B cell (primary cell): ENCODE measurements at regions not wholly inside any gene's neighbourhood (a gene's known extent, or its start where the extent isn't known, plus 50 kb on each side); places are given as distances from the start of the nearest gene placed in this dataset.

Experiments used
- ATAC-seq: fragments of 200-7000 bp; cut with Tn5 transposase; one replicate; pipeline ENCODE4 v1.10.0; 2021; ENCODE audit warnings: low read depth, mild to moderate bottlenecking, moderate number of reproducible peaks, moderate library complexity
- CTCF ChIA-PET: fragments of 350-600 bp; sonication (Branson Sonifier 250); formaldehyde crosslinking; loops from one replicate; lab custom pipeline; 2021; ENCODE audit warnings: antibody characterized with exemption, inconsistent platforms; lab: Charles Lee
- POLR2A ChIA-PET: fragments of 350-600 bp; sonication (Branson Sonifier 250); formaldehyde crosslinking; loops from one replicate; lab custom pipeline; 2021; ENCODE audit warnings: antibody characterized with exemption; lab: Charles Lee
- DNase-seq: peaks from one replicate; pipeline ENCODE4 v3.0.0; 2013
- H2AFZ ChIP-seq: 2 replicates; pipeline ENCODE4 v1.6.1; 2012; ENCODE audit warnings: mild to moderate bottlenecking, low read depth, low read length; ENCODE audit not compliant: insufficient read depth, poor library complexity, severe bottlenecking
- H3K27ac ChIP-seq, 2 donors: 1 replicate in 1 of 2; 2 replicates in 1 of 2; pipeline ENCODE4 v1.5.1; 2012 to 2013; ENCODE audit warnings: low read length in 2 of 2, mild to moderate bottlenecking in 2 of 2, moderate library complexity in 1 of 2
- H3K27me3 ChIP-seq, 4 experiments: fragments of 200-600 bp in 1 of 4; sonication (generic) in 1 of 4; replicated peaks in 1 of 4; 1 replicate in 2 of 4; 2 replicates in 2 of 4; pipeline versions ENCODE4 v1.6.1 to v1.7.0; 2013 to 2016; ENCODE audit warnings: low read length in 3 of 4, mild to moderate bottlenecking in 2 of 4, mixed read lengths in 1 of 4, moderate library complexity in 1 of 4; ENCODE audit not compliant: insufficient read depth in 4 of 4, control insufficient read depth in 3 of 4; ENCODE audit errors: control extremely low read depth in 1 of 4
- H3K36me3 ChIP-seq, 2 experiments: replicated peaks in 1 of 2; 1 replicate in 1 of 2; 2 replicates in 1 of 2; pipeline versions ENCODE4 v1.6.1 to v1.7.1; 2013; ENCODE audit warnings: low read length in 1 of 2; ENCODE audit not compliant: insufficient read depth in 2 of 2, control insufficient read depth in 1 of 2; ENCODE audit errors: control extremely low read depth in 1 of 2, extremely low read depth in 1 of 2
- H3K4me1 ChIP-seq, 2 donors: fragments of 200-600 bp in 1 of 2; sonication (generic) in 1 of 2; 1 replicate in 1 of 2; 2 replicates in 1 of 2; pipeline versions ENCODE4 v1.5.1 to v1.6.1; 2013 to 2017; ENCODE audit warnings: low read length in 2 of 2; ENCODE audit not compliant: control insufficient read depth in 2 of 2, insufficient read depth in 2 of 2
- H3K4me2 ChIP-seq: replicated peaks from 2 replicates; pipeline ENCODE3; 2012; ENCODE audit warnings: mild to moderate bottlenecking, low read depth, low read length; ENCODE audit not compliant: poor library complexity, severe bottlenecking
- H3K4me3 ChIP-seq, 5 experiments: fragments of 200-600 bp in 1 of 5; sonication (generic) in 1 of 5; 1 replicate in 3 of 5; 2 replicates in 2 of 5; pipeline versions ENCODE4 v1.5.1 to v1.7.0; 2011 to 2016; ENCODE audit warnings: low read length in 4 of 5, mild to moderate bottlenecking in 4 of 5, low read depth in 2 of 5, control low read depth in 1 of 5, moderate library complexity in 1 of 5; ENCODE audit not compliant: insufficient read depth in 1 of 5; ENCODE audit errors: control extremely low read depth in 1 of 5, extremely low read depth in 1 of 5
- H3K79me2 ChIP-seq: fragments of 200-600 bp; sonication (generic); one replicate; pipeline ENCODE4 v1.6.0; 2016; ENCODE audit warnings: low read length; ENCODE audit not compliant: control insufficient read depth, insufficient read depth
- H3K9ac ChIP-seq: fragments of 200-600 bp; sonication (generic); 2 replicates; pipeline ENCODE4 v1.6.1; 2017; ENCODE audit warnings: mild to moderate bottlenecking, low read length, moderate library complexity
- H3K9me3 ChIP-seq, 3 donors: one replicate each; pipeline versions ENCODE4 v1.6.1 to v1.7.1; 2013; ENCODE audit warnings: low read length in 2 of 3; ENCODE audit not compliant: control insufficient read depth in 2 of 3, insufficient read depth in 1 of 3; ENCODE audit errors: control extremely low read depth in 1 of 3
- H4K20me1 ChIP-seq: 2 replicates; pipeline ENCODE4 v1.6.0; 2012; ENCODE audit warnings: mild to moderate bottlenecking, low read length; ENCODE audit not compliant: insufficient read depth, control insufficient read depth, poor library complexity, severe bottlenecking
- H3K27ac Mint-ChIP-seq: one replicate; pipeline ENCODE4 v1.8.0; 2021; ENCODE audit warnings: mixed read lengths
- H3K27me3 Mint-ChIP-seq: one replicate; pipeline ENCODE4 v1.8.0; 2021; ENCODE audit warnings: mixed read lengths
- H3K4me1 Mint-ChIP-seq: one replicate; pipeline ENCODE4 v1.8.0; 2021; ENCODE audit warnings: mixed read lengths
- H3K4me3 Mint-ChIP-seq: one replicate; pipeline ENCODE4 v1.8.0; 2021; ENCODE audit warnings: mixed read lengths
- H3K9me3 Mint-ChIP-seq: one replicate; pipeline ENCODE4 v1.8.0; 2022; ENCODE audit warnings: mixed read lengths; ENCODE audit not compliant: insufficient read depth
- EZH2 ChIP-seq: IDR thresholded peaks from 2 replicates; pipeline ENCODE4 v1.6.1; 2012; ENCODE audit warnings: borderline replicate concordance, low read depth, mild to moderate bottlenecking, moderate library complexity, low read length; ENCODE audit not compliant: insufficient read depth, poor library complexity, severe bottlenecking
- WGBS: methylation state at CpG from one replicate; pipeline ENCODE4 v1.1.5; 2013; ENCODE audit warnings: missing lambda C conversion rate; ENCODE audit not compliant: insufficient coverage; 5-methylcytosine and 5-hydroxymethylcytosine counted together
- intact Hi-C: fragments of 100-400 bp; cut with micrococcal nuclease; formaldehyde crosslinking; loops from one replicate; pipeline ENCODE4 v1.10.0; 2022
- TF ChIP-seq, protein P1 (sequence below): fragments of 200-600 bp; IDR thresholded peaks from one replicate; pipeline ENCODE4 v1.8.0; 2022; ENCODE audit warnings: antibody characterized with exemption, mild to moderate bottlenecking

DNA sequence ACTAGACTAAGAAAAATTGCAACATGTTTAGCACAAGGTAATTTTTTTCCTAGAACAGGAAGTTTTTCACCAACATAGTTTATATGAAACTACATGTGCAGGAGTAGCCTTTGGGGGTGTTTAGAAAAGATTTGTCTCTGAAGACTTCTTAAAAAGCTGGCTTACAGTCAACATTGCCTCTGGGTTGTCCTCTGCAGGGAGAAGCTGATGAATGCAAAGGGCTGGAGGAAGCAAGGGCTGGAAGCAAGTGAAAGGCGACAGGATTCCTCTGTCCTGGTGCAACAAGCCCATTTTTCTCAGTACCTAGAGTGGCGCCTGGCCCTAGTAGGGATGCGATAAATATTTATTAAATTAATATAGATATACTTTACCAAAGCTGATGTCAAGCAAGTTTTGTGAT, 180.3 kb upstream of the LCORL start:
- no peak overlapping the region for H2AFZ ChIP-seq
- H3K27ac Mint-ChIP-seq, result no peak overlapping the region

DNA sequence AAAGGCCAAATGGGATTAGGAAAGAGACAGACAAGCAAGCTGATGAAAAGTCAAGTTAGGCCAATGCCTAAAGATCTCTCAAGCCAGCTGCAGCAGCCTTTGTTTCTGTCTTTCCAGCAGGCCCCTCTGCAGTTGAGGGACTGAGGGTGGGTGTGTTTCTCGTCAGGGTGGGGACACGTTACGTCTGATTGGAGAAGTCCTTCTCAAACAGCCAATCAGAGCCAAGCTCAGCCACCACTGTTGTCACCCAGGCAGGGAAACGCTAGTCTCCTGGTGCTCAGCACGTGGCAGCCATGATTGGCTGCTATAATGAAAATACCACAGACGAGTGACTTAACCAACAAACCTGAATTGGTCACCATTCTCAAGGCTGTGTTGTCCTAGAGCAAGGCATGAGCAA, 177.1 kb upstream of the LCORL start:
- no peak overlapping the region for H3K4me3 Mint-ChIP-seq
- Histone ChIP-seq H3K9ac (no peak overlapping the region), H3K4me3 (no peak overlapping the region), H3K4me1 (no peaks in the 10 kb centered on the region), H3K4me2 (no peak overlapping the region), H3K27ac (no peak overlapping the region), H3K79me2 (no peaks in the 10 kb centered on the region), H3K27me3 (no peaks in the 10 kb centered on the region), H3K9me3 (no peaks in the 10 kb centered on the region), H4K20me1 (no peaks in the 10 kb centered on the region), H3K36me3 (no peaks in the 10 kb centered on the region), H2AFZ (no peak overlapping the region)
- intact Hi-C loops, result no loop called here
- POLR2A ChIA-PET, result no interaction called here
- H3K9me3 Mint-ChIP-seq, result no peaks in the 10 kb centered on the region
- DNase-seq (no peak), ATAC-seq (no peak)
- WGBS, result 83% methylated on average over 6 of the region's 6 CpGs
- no peak overlapping the region for H3K27ac Mint-ChIP-seq
- no peak for TF ChIP-seq EZH2
- TF ChIP-seq, protein P1, sequence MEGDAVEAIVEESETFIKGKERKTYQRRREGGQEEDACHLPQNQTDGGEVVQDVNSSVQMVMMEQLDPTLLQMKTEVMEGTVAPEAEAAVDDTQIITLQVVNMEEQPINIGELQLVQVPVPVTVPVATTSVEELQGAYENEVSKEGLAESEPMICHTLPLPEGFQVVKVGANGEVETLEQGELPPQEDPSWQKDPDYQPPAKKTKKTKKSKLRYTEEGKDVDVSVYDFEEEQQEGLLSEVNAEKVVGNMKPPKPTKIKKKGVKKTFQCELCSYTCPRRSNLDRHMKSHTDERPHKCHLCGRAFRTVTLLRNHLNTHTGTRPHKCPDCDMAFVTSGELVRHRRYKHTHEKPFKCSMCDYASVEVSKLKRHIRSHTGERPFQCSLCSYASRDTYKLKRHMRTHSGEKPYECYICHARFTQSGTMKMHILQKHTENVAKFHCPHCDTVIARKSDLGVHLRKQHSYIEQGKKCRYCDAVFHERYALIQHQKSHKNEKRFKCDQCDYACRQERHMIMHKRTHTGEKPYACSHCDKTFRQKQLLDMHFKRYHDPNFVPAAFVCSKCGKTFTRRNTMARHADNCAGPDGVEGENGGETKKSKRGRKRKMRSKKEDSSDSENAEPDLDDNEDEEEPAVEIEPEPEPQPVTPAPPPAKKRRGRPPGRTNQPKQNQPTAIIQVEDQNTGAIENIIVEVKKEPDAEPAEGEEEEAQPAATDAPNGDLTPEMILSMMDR, result no peak
- H3K4me1 Mint-ChIP-seq, result no peaks in the 10 kb centered on the region
- peaks cover 11% of the 10 kb centered on the region for H3K27me3 Mint-ChIP-seq
- CTCF ChIA-PET, result no interaction called here

More for the DNA sequence above, 180.3 kb upstream of the LCORL start:
- no peaks in the 10 kb centered on the region for H3K9me3 ChIP-seq
- no peaks in the 10 kb centered on the region for H4K20me1 ChIP-seq
- intact Hi-C loops, result no loop called here
- H3K4me2 ChIP-seq, result no peak overlapping the region
- no peak overlapping the region for H3K4me3 ChIP-seq
- no peaks in the 10 kb centered on the region for H3K79me2 ChIP-seq
- no CpG with 5 or more reads among the region's 3 CpGs for WGBS
- CTCF ChIA-PET, result no interaction called here
- Mint-ChIP-seq H3K4me3 (no peak overlapping the region), H3K9me3 (no peaks in the 10 kb centered on the region), H3K27me3 (peaks cover 11% of the 10 kb centered on the region), H3K4me1 (no peaks in the 10 kb centered on the region)
- no peaks in the 10 kb centered on the region for H3K27me3 ChIP-seq
- no peaks in the 10 kb centered on the region for H3K36me3 ChIP-seq
- POLR2A ChIA-PET, result no interaction called here
- no peaks in the 10 kb centered on the region for H3K4me1 ChIP-seq
- TF ChIP-seq EZH2, result no peak
- no peak overlapping the region for H3K27ac ChIP-seq
- DNase-seq, result no peak
- no peak overlapping the region for H3K9ac ChIP-seq
- ATAC-seq, result no peak
